ENCODE measurements at regions not wholly inside any gene's neighbourhood (a gene's known extent, or its start where the extent isn't known, plus 50 kb on each side); places are given as distances from the start of the nearest gene placed in this dataset.

- TF ChIP-seq CTCF (IDR thresholded peaks at IDR 0.05; ENCODE audit: borderline replicate concordance, extremely low read depth, low read length, poor library complexity, severe bottlenecking) (no peak), EZH2 (IDR thresholded peaks at IDR 0.05; ENCODE audit: borderline replicate concordance, low read depth, low read length, severe bottlenecking) (no peak)
Observed at GRCh38 chr7:86002858-86003257, 640.9 kb upstream of the GRM3 start.
